Spleen (tissue), 7 donors: ENCODE measurements at regions not wholly inside any gene's neighbourhood (a gene's known extent, or its start where the extent isn't known, plus 50 kb on each side); places are given as distances from the start of the nearest gene placed in this dataset.

ENCODE experiments used
- CTCF ChIP-seq, 11 experiments: fragments of 200-600 bp in 7 of 11; fragments of 450-650 bp in 4 of 11; sonication (generic) in 4 of 11; IDR thresholded peaks in 8 of 11; conservative IDR thresholded peaks in 3 of 11; 1 replicate in 7 of 11; 2 replicates in 4 of 11; pipeline versions ENCODE4 v1.4.0 to v1.8.0; 2016 to 2021; ENCODE audit warnings: antibody characterized with exemption in 11 of 11, inconsistent platforms in 4 of 11, mild to moderate bottlenecking in 1 of 11
- POLR2A ChIP-seq, 3 donors: fragments of 450-650 bp; IDR thresholded peaks; one replicate each; pipeline ENCODE4 v1.5.1; 2017; ENCODE audit warnings: antibody characterized with exemption in 3 of 3, mild to moderate bottlenecking in 1 of 3
- POLR2AphosphoS5 ChIP-seq, 3 donors: sonication (generic); formaldehyde crosslinking; IDR thresholded peaks; one replicate each; pipeline ENCODE4 v1.5.1; 2017; ENCODE audit warnings: antibody characterized with exemption in 3 of 3
- donor health status: DM: no; HTN: no; CAD: no; lungs with moderate emphysema.
- donor health status: DM: no; HTN: no; CAD: no.
- donor health status: DM: no; HTN: no; CAD: no.

GRCh38 chr7:42407833-42408232 is 170.8 kb upstream of the GLI3 start:
- TF ChIP-seq CTCF (IDR thresholded peaks at IDR 0.05 in 8 of 11, conservative IDR thresholded peaks at IDR 0.05 in 3 of 11): no peak
- no peak for TF ChIP-seq POLR2A (IDR thresholded peaks at IDR 0.05)
- TF ChIP-seq POLR2AphosphoS5 (IDR thresholded peaks at IDR 0.05): no peak
